HG03159 (cell line): ENCODE measurements at regions not wholly inside any gene's neighbourhood (a gene's known extent, or its start where the extent isn't known, plus 50 kb on each side); places are given as distances from the start of the nearest gene placed in this dataset.
"Not testable (repeated sequence)": the region's sequence is repeated elsewhere in the genome, so short reads cannot be mapped to it uniquely, and the experiment has no call there.

Experiments used
- ATAC-seq: cut with Tn5 transposase; IDR thresholded peaks from one replicate; pipeline ENCODE4 v1.9.1; 2021; ENCODE audit warnings: mild to moderate bottlenecking, moderate library complexity; ENCODE audit not compliant: unreplicated experiment

- ATAC-seq, result no peak
Measured at GRCh38 chr13:44815623-44816022, 173.6 kb downstream of the NUFIP1 start.

GRCh38 chr13:44814836-44815235, 174.4 kb downstream of the NUFIP1 start:
- ATAC-seq, result no peak

GRCh38 chr13:44814161-44814560, 175.1 kb downstream of the NUFIP1 start:
- ATAC-seq, result no peak

GRCh38 chr13:44812818-44813217, 176.5 kb downstream of the NUFIP1 start:
- no peak for ATAC-seq

- ATAC-seq, result no peak
Measured at GRCh38 chr13:44810061-44810840, 179.0 kb downstream of the NUFIP1 start.

GRCh38 chr13:44809190-44809589, 180.1 kb downstream of the NUFIP1 start:
- no peak for ATAC-seq

- ATAC-seq, result no peak
Measured at GRCh38 chr13:44808185-44808584, 181.1 kb downstream of the NUFIP1 start.

GRCh38 chr13:44807449-44808034, 181.7 kb downstream of the NUFIP1 start:
- no peak for ATAC-seq

GRCh38 chr13:44806826-44807225, 182.4 kb downstream of the NUFIP1 start:
- no peak for ATAC-seq

GRCh38 chr13:44805585-44805984, 183.7 kb downstream of the NUFIP1 start:
- ATAC-seq, result no peak

GRCh38 chr13:44803390-44803789, 185.9 kb downstream of the NUFIP1 start:
- ATAC-seq, result no peak

- no peak for ATAC-seq
Measured at GRCh38 chr13:44802491-44802890, 186.8 kb downstream of the NUFIP1 start.

GRCh38 chr13:44801990-44802389, 187.3 kb downstream of the NUFIP1 start:
- no peak for ATAC-seq

GRCh38 chr13:44800626-44801025, 188.6 kb downstream of the NUFIP1 start:
- ATAC-seq, result no peak

- ATAC-seq, result no peak
Measured at GRCh38 chr13:44797685-44798084, 191.6 kb downstream of the NUFIP1 start.

- ATAC-seq, result no peak
Measured at GRCh38 chr13:44796597-44797490, 192.4 kb downstream of the NUFIP1 start.

GRCh38 chr13:44796039-44796438, 193.2 kb downstream of the NUFIP1 start:
- ATAC-seq, result not testable (repeated sequence)

- no peak for ATAC-seq
Measured at GRCh38 chr13:44795176-44795575, 194.1 kb downstream of the NUFIP1 start.

GRCh38 chr13:44792096-44792495, 197.2 kb downstream of the NUFIP1 start:
- no peak for ATAC-seq

GRCh38 chr13:44790289-44790688, 199.0 kb downstream of the NUFIP1 start:
- no peak for ATAC-seq

- no peak for ATAC-seq
Measured at GRCh38 chr13:44787617-44788016, 201.7 kb downstream of the NUFIP1 start.

- no peak for ATAC-seq
Measured at GRCh38 chr13:44786756-44787155, 202.5 kb downstream of the NUFIP1 start.
